ENCODE measurements at regions not wholly inside any gene's neighbourhood (a gene's known extent, or its start where the extent isn't known, plus 50 kb on each side); places are given as distances from the start of the nearest gene placed in this dataset.

GRCh38 chr1:87239997-87240605 is 88.6 kb upstream of the LMO4 start:
- Histone ChIP-seq H3K9me3 (ENCODE audit: control insufficient read depth, insufficient read depth, low read length) (no peaks in the 10 kb centered on the region), H3K9ac (ENCODE audit: low read depth, low read length) (no peak overlapping the region), H2AK9ac (replicated peaks; ENCODE audit: low read depth, low read length, poor library complexity) (no peak overlapping the region), H3K4me1 (ENCODE audit: control insufficient read depth, insufficient read depth, low read length) (peaks cover 3% of the 10 kb centered on the region), H3K36me3 (ENCODE audit: control insufficient read depth, insufficient read depth, low read length) (no peaks in the 10 kb centered on the region), H3K4me3 (ENCODE audit: insufficient read depth, low read depth, low read length) (no peak overlapping the region), H4K8ac (ENCODE audit: low read depth in 2 of 2, low read length in 2 of 2) (no peak overlapping the region), H2BK15ac (ENCODE audit: low read depth, low read length) (no peak overlapping the region), H2BK120ac (ENCODE audit: low read depth, low read length) (no peak overlapping the region), H2AK5ac (ENCODE audit: low read depth, low read length) (no peak overlapping the region), H3K56ac (ENCODE audit: extremely low read depth, insufficient read depth, low read length) (no peak overlapping the region), H3K27me3 (ENCODE audit: control insufficient read depth, insufficient read depth, low read length) (no peaks in the 10 kb centered on the region), H4K91ac (ENCODE audit: insufficient read depth, low read depth, low read length) (no peak overlapping the region), H2AFZ (replicated peaks; ENCODE audit: low read length, poor library complexity) (no peak overlapping the region), H2BK20ac (ENCODE audit: low read depth, low read length) (no peak overlapping the region), H3K9me1 (ENCODE audit: insufficient read depth, low read length) (peaks cover 3% of the 10 kb centered on the region; the same call in 1 of the 2 replicates), H3K4ac (ENCODE audit: low read depth, low read length) (no peak overlapping the region), H4K20me1 (ENCODE audit: insufficient read depth, low read length) (no peaks in the 10 kb centered on the region), H2BK5ac (ENCODE audit: low read depth, low read length, poor library complexity, severe bottlenecking) (no peak overlapping the region), H3K27ac (ENCODE audit: insufficient read depth, low read length) (no peak overlapping the region), H3K79me1 (ENCODE audit: low read depth in 1 of 2, low read length in 2 of 2) (no peaks in the 10 kb centered on the region), H3K18ac (ENCODE audit: low read depth, low read length) (no peak overlapping the region), H4K5ac (ENCODE audit: low read depth, low read length) (no peak overlapping the region), H3K23ac (ENCODE audit: low read depth, low read length) (no peak overlapping the region), H3K14ac (replicated peaks; ENCODE audit: low read depth, low read length) (no peak overlapping the region), H3K4me2 (ENCODE audit: low read depth, low read length) (no peak overlapping the region)
- no TSS peak for BruUV-seq (replicated peaks)
- POLR2A ChIA-PET (ENCODE audit: unreplicated experiment), result no interaction called here
- dilution Hi-C loops (cut with HindIII; ENCODE audit: low sequenced_read_pairs, unreplicated experiment), result no loop called here
- DNase-seq (no peak), ATAC-seq (ENCODE audit: low read depth) (no peak)
- intact Hi-C loops (cut with micrococcal nuclease), result no loop called here
- TF ChIP-seq MXI1 (IDR thresholded peaks at IDR 0.05; ENCODE audit: borderline replicate concordance, low read depth, low read length) (no peak), SMC3 (IDR thresholded peaks at IDR 0.05; ENCODE audit: low read depth, low read length) (no peak), RCOR1 (IDR thresholded peaks at IDR 0.05; ENCODE audit: insufficient replicate concordance, low read length) (no peak), BHLHE40 (IDR thresholded peaks at IDR 0.05; ENCODE audit: low read depth, low read length) (no peak), NFE2L2 (IDR thresholded peaks at IDR 0.05; ENCODE audit: low read depth, low read length) (no peak), CHD1 (IDR thresholded peaks at IDR 0.05; ENCODE audit: low read depth, low read length) (no peak), MAFK (IDR thresholded peaks at IDR 0.05; ENCODE audit: low read depth, low read length) (no peak), RAD21 (IDR thresholded peaks at IDR 0.05; ENCODE audit: low read length) (no peak), POLR2A (IDR thresholded peaks at IDR 0.05; ENCODE audit: low read depth, low read length) (no peak), RFX5 (IDR thresholded peaks at IDR 0.05; ENCODE audit: low read depth, low read length) (no peak), FOS (IDR thresholded peaks at IDR 0.05; ENCODE audit: low read depth, low read length) (no peak), MAZ (IDR thresholded peaks at IDR 0.05; ENCODE audit: borderline replicate concordance, low read depth, low read length) (no peak), CTCF (conservative IDR thresholded peaks at IDR 0.05; ENCODE audit: low read depth, low read length) (no peak), CEBPB (IDR thresholded peaks at IDR 0.05; ENCODE audit: low read depth, low read length) (no peak)
- TF ChIP-seq, protein P1, sequence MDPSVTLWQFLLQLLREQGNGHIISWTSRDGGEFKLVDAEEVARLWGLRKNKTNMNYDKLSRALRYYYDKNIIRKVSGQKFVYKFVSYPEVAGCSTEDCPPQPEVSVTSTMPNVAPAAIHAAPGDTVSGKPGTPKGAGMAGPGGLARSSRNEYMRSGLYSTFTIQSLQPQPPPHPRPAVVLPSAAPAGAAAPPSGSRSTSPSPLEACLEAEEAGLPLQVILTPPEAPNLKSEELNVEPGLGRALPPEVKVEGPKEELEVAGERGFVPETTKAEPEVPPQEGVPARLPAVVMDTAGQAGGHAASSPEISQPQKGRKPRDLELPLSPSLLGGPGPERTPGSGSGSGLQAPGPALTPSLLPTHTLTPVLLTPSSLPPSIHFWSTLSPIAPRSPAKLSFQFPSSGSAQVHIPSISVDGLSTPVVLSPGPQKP (IDR thresholded peaks at IDR 0.05; ENCODE audit: borderline replicate concordance, low read depth, low read length), result no peak
- TF ChIP-seq, protein P2, sequence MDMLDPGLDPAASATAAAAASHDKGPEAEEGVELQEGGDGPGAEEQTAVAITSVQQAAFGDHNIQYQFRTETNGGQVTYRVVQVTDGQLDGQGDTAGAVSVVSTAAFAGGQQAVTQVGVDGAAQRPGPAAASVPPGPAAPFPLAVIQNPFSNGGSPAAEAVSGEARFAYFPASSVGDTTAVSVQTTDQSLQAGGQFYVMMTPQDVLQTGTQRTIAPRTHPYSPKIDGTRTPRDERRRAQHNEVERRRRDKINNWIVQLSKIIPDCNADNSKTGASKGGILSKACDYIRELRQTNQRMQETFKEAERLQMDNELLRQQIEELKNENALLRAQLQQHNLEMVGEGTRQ (IDR thresholded peaks at IDR 0.05; ENCODE audit: low read depth, low read length), result no peak
- CTCF ChIA-PET, result no interaction called here
- no CpG with 5 or more reads among the region's 2 CpGs for WGBS, 2 experiments (ENCODE audit: extremely low coverage in 2 of 2, insufficient read length in 1 of 2)
- in situ Hi-C loops (cut with MboI; ENCODE audit: low sequenced_read_pairs), result no loop called here

Measured in IMR-90 (cell line).